Effector CD4-positive, alpha-beta T cell (primary cell): ENCODE measurements at regions not wholly inside any gene's neighbourhood (a gene's known extent, or its start where the extent isn't known, plus 50 kb on each side); places are given as distances from the start of the nearest gene placed in this dataset.
A peak's percentile ranks its signal among the peaks of the same experiment; 100 is the strongest.
"Not testable (repeated sequence)": the region's sequence is repeated elsewhere in the genome, so short reads cannot be mapped to it uniquely, and the experiment has no call there.

Experiments
- DNase-seq: peaks from one replicate; pipeline ENCODE4 v3.0.0-alpha.2; 2020

DNA sequence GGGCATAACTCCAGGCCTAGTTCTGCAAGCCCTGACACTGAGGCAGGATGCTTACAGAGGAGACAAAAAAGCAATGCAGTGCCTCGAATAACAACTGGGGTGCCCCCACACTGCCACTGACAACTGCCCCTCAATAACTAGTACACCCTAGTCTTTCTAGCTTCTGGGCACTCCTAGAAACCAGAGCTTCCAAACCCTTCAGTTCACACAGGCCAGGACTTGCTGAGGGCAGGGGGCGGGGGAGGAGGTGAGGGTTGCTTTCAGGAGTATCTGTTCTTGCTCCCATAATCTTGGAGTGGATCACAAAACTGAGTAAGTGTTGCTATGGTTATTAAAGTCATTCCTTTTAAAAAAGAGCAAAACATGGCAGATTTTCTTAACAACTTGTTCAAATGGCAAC, 333.1 kb downstream of the BCL2L11 start:
- DNase-seq: not testable (repeated sequence)

DNA sequence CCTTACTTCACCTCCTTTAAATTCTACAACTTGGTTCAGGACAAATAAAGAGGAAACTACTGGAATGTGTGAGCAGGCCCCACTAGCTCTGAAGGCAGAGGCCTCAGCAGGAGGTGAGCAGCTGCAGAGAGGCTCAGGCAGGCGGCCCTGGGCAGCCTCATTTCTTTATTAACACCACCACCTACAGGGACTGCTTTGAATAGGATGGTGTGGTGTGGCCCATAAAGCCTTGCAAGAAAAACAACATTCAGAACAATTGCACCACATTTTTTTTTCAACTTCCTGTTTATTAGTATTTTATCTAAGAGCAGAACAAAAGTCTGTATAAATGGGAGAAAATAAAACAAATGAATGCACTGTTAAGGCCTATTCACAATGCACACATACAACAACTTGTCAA, 333.7 kb downstream of the BCL2L11 start:
- DNase-seq: peak; percentile 11

DNA sequence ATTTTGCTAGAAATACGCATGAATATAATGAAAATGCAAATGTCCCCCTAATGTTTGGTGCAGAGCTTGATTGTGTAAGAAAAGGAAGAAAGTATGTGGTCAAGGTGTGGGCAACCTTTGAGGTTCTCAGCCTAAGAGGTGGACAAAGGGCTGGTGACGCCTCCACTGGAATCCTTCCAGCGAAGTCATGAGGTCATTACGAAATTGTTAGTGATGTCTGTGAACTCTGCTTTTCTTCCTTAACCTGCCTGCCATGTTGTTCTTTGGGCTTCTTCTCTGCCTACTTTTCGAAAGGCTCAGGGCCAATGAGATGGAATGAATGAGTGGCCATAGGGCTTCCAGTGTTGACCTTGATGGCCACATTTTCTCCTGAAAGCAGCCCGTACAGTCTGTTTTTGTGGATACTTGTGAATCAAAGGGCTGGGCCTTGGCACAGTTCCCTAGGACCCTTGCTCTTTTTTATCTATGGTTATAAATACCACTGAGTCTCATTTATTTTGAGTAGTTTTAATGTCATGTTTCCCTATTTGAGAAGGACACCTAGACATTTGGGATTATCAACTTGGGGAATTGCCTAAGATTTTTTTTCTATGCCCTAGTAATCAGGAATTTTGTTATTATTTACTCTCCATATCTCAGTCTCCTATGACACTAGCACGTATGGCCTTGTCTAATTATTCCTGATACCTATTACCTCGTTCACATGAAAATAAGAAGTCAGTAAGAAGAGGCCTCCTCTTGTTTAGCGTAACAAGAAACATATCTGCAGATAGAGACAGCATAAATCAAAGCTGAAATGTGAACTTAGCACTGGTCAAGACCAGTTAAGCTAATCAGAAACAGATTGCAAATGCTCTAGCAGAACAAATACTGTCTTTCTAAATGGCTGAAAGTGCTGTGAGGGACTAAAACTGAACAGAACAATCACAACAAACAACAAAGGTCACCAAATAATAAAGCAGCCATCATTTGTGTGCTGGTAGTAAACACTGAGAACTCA, 334.6 kb downstream of the BCL2L11 start:
- DNase-seq: not testable (repeated sequence)

DNA sequence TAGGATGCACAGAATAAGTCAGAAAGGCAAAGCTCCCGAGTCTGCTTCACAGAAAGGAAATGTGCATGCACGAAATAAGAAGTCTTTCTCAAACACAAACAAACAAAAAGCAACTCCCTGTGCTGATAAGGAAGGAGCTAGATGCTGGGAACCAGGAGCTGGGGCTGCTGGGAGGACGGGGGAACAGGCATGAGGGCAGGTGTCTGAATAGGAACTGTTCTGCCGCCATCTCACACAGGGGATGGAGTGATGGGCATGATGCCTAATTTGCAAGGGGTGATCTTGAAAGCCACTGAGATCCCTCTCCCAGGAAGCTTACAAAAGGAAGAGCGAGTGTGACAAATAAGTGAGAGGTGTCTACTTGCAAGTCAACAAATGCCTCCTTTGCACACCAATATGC, 336.5 kb downstream of the BCL2L11 start:
- not testable (repeated sequence) for DNase-seq

DNA sequence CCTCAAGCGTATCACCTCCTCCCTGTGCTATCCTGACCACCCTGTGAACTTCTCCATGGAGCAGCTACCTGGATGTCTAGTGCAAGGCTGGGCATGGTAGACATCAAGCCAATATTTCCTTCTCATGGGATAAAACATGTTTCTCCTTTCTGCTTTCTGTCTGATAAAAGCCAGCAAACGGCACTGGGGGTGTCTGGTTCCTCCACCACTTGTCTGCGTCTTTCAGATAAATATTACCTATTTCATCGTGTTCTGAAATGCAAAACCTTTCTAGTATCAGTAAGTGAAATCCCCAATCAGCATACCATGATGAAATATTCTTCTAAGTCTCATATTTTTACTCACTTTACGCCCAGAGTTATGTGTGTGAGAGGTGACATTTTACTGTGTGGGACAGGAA, 340.2 kb downstream of the BCL2L11 start:
- not testable (repeated sequence) for DNase-seq

DNA sequence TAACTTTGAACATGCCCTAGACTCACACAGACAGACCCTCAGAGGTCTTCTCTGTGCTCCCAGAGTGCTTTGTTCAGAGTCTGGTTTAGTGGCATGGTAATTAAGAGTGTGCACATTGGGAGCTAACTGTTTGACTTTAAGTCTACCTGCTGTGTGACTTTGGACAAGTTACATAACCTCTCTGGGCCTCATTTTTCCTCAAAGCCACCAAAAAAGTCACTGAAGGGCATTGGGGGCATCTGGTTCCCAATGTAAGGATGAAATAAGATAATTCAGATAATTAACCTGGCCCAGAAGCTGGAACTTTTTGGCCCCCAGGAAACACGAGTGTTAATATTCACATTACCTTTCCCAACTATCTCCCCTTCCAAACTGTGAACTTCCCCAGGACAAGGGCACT, 341.1 kb downstream of the BCL2L11 start:
- not testable (repeated sequence) for DNase-seq

DNA sequence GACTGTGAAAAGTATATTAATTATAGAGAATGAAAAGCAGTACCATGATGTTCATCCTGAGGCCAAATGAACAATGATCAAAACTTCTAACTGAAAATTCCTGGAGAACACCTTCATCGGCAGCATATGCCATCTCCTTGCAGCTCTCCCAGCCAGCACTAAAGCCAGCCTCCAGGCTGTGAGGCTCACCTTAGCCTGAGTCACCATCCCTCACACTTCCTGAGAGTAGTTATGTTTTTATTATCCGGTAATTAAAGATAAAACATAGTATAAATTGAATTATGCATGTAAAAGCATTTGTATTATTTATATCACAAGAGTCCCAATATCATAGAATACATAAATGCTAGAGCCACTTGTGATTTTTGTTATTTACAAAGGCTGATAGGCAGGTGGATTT, 341.9 kb downstream of the BCL2L11 start:
- DNase-seq: not testable (repeated sequence)

DNA sequence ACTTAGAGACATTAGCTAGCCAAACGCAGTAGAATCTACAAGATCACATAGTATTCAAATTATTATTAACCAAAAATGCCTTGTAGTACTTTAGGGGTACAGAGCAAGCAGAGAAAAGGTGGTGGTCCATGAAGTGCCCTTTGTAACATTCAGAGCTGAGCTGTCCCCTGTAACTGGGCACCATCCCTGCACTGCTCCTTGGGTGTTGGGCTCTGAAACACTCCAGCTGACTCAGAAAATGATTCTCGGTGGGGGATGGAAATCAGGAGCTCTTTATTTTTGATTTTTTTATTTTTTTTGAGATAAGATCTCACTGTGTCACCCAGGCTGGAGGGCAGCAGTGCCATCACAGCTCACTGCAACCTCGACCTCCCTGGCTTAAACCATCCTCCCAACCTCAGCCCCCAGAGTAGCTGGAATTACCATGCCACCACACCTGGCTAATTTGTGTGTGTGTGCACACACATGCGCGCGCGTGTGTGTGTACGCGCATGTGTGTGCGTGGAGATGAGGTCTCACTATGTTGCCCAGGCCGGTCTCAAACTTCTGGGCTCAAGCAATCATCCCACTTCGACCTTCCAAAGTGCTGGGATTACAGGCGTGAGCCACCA, 342.6 kb downstream of the BCL2L11 start:
- DNase-seq: not testable (repeated sequence)

DNA sequence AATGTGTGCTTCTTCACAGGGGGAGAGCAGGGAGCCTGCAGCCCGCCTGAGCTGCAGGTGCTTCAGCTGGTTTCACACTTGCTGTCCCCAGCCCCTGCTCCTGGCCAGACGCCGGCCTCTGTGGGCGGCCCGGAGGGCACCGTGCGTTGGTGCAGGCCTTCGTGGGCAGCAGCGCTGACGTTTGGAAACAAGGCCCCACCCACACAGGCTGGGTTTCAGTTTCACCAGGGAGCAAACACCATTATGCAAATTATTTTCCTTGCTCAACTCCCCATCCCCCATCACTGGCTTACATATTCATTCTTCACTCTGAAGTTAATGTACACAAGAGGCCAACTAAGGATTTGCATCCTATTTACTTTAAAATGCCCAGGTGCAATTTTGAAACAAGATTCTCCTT, 343.2 kb downstream of the BCL2L11 start:
- DNase-seq: not testable (repeated sequence)

DNA sequence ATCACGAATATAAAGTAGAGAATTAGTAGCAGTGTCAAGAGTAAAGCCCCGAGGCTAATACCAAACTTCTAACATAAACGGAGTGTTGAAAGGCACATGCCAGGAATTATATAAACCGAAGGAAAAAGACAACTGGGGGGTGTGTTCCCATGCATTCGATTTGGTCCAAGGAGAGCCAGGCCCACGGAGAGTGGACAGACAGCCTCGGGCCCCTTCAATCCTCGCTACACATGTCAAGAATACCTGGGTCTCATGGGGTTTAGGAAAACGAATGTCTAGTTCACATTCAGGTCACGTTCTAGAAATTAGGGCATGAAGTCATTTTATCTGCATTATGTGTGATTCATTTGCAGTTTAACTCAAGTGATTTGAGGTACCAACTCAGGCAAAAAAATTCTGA, 343.7 kb downstream of the BCL2L11 start:
- DNase-seq: not testable (repeated sequence)

DNA sequence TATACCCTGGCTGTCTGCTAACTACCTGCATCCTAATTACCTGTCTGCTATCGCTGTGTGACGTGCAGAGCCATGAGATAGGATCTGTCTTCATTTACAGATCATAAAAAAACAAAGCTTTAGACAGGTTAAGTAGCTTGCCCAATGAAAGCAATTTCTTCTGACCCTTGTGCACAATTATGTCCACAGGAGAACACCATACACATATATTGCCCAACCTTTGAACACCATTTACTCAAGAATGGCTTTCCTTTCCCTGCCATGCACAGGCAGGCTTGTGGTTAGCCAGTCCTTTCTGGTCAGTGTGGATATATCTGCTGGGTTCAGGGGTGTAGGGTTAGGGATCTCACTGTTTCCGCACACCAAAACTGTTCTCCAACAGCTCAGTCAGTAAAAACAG, 344.8 kb downstream of the BCL2L11 start:
- not testable (repeated sequence) for DNase-seq

DNA sequence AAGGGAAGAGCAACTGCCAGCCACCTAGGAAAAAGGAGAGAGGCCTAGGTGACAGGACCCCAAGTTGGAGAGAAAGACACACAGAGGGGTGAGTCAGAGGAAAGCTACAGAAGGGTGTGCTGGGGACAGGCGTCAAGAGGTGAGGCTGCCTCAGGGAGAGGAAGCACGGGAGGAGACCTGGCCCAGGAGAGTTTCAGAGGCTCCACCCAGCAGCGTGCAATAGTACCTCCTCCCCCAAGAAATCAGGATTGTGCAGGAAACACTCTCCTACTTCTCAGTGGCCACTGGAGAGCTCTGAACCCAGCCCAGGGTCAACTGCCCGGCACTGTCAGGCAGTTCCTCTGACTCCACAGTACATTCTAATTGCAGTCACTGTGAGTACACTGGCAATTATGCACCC, 346.0 kb downstream of the BCL2L11 start:
- DNase-seq: not testable (repeated sequence)

DNA sequence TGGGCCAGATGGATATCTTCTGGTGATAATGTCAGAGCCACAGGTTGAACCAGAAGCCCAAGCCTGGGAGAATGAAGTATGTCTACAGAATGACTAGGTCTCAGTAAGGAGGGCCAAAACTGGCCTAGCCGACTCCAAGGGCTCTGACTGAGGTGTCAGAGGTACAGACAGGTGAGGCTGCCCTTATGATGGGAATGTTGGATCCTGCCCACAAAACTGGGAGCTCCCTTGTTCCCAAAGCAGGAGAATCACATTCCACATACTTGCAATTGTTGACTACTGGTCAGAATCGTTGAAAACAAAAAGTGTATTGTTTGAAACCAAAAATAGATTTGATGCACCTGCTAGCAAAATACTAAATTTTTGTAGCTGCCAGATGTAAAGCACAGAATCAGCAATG, 350.2 kb downstream of the BCL2L11 start:
- DNase-seq: not testable (repeated sequence)

DNA sequence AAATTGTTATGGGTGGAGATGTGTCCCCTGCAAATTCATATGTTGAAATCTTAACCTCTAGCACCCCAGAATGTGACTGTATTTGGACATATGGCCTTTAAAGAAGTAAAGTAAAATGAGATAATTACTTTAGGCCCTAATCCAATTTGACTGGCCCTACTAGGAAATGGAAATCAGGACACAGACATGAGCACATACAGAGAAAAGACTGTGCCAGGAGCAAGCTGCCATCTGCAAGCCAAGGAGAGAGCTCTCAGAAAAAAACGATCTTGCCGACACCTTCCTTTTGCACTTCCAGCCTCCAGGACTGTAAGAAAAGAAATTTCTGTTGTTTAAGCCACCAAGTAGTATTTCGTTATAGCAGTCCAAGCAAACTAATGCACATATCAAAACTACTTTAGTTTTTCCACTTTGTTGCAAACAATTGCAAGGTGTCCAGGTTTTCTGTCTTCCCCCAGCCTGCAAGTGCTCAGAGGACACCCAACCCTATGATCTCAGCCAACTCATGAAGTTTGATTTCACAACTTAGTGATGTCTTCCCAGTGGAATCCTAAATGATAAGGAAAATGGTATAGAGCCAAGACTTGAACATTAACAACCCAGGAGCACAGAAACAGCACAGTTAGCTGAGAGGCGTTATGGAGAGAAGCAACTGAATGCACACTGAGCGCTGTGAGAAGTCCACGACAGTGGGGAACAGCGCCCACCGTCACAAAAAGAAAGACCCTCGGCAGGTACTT, 351.2 kb downstream of the BCL2L11 start:
- DNase-seq: not testable (repeated sequence)

DNA sequence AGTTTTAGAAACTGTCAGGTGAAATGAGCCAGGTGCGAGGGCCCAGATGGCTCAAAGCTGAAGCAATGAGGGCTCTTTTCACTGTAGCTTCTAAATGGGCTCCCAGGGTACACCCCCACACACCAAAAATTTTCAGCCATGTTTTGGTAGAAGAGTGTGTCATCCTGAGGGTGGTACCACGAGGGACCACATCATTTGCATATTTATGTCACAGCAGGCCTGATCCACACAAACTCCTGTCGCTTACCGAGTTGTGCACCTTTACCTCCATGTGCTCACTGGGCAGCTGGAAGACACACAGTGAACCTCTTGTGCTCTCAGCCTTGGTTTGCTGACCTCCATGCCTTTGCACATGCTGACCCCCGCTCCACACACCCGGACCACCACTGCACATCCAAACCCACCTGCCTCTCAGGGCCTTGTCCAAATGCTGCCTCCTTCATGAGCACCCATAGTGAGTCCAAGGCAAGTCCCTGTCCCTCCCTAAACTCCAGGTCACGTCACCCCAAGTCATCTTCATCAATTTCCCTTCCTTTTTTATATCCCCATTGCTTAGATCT, 352.2 kb downstream of the BCL2L11 start:
- DNase-seq: not testable (repeated sequence)

DNA sequence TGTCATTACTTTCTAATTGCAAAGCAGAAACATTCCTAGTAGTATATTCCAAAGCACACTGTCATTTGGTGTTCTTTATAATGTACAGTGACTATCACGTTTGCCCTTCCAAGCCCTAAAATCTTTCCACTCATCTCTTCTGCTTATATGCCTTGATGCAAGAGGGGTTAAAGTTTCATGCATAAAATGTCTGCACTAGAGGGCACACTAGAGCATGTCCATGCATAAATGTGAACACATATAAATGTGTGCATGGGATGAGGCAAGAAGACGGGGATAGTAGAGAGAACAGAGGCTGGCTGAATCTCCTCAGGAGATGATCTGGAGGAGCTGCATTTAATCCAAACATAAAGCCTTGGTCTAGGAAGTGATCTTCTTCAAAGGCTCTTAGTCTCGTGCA, 352.8 kb downstream of the BCL2L11 start:
- not testable (repeated sequence) for DNase-seq

DNA sequence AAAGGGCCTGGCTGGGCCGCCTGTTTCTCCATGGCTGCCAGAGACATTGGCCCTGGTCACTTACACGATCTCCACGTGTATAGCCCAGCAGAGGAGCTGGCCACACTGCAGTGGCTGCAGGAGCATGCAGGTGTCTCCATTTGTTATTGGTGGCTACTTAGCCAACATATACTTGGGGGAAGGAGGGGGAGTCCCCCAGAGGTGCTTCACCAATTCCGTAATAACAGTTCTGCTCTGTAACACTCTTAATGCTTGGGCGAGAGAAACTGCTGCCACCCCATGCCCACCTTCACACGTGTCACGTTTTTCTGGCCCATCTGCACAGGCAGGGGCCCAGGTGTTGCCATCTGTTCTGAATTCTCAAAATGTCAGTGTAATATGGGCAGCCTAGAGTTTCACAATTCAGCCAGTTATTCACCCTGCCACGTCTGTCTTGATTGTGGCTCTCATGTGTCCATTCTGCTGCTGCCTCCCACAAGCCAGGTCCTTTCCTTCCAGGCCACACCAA, 353.5 kb downstream of the BCL2L11 start:
- DNase-seq: not testable (repeated sequence)

DNA sequence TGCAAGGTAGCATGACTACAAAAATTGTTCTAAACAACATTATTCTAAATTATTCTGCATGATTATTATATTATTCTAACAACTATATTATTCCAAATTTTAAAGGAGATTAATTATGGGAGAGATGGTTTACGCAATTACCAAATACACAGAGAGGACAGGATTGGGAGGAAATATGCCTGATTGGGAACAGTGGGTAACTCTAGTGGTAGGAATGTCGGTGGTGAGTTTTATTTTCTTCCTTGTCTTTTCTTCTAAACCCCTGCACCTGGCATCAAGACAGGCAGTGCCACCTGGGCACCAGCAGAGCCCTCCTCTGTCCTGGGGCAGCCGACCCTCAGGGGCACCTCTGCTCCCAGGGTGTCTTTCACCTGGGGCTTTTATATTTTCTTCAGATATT, 357.6 kb downstream of the BCL2L11 start:
- not testable (repeated sequence) for DNase-seq

DNA sequence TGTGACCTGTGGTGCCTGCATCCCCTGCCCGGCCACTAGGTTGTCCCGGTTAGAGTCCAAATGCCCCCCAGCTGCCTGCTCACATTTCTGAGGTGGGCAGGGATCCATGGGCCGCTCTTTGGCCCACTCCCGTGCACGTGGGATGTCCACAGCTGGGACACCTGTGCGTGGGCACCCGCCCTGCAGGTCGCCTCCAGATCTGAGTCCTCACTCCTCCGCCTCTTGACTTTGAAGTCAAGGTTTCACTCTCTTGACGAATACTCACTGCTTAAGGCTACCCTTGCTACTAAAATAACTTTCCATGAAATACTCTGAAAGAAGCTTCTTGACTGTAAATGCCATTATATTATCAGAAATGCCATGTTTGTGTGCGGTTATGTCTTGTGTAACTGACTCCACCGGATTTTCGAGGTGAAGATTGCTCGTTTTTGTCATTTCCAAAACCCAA, 358.2 kb downstream of the BCL2L11 start:
- not testable (repeated sequence) for DNase-seq

DNA sequence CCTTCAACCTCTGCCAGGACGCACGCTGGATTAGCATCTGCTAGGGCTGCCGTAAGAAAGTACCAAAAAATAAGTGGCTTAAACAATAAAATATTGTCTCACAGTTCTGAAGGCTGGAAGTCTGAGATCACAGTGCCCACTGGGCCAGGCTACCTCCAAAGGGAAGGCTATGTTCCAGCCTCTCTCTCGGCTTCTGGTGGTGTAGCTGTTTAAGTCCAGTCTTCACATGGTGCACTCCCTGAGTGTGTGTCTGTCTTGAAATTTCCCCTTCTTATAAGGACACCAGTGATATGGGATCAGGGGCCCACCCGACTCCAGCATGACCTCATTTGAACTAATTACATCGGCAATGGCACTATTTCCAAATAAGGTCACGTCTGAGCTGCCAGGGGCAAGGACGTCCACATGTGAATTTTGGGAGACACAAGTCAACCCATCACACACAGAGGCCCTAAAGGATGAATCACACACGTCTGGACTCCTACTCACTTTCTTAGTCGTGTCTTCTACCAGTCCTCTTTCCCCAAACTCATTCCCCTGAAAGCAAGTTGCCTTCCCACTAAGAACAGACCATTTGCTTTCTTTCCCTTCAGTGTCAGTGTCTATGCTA, 359.4 kb downstream of the BCL2L11 start:
- DNase-seq: not testable (repeated sequence)

DNA sequence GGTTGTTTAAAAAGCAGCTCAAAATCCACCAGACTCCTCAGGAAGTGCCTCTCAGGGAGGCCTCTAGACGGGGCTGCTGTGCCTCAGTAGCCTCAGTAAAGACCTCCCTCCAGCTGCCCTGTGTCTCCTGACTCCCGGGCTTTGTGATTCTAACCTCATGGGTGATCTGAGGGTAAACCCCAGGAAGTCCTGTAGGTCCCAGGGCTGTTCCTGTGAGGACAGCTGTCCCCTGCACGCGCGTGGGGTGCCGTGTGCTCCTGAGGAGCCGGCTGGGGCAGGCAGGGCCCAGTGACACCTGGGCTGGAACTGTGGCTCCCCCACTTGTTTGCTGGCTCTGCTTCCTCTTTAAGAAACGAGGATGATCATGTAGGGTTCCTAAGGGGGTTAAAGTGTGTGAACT, 359.9 kb downstream of the BCL2L11 start:
- DNase-seq: not testable (repeated sequence)

DNA sequence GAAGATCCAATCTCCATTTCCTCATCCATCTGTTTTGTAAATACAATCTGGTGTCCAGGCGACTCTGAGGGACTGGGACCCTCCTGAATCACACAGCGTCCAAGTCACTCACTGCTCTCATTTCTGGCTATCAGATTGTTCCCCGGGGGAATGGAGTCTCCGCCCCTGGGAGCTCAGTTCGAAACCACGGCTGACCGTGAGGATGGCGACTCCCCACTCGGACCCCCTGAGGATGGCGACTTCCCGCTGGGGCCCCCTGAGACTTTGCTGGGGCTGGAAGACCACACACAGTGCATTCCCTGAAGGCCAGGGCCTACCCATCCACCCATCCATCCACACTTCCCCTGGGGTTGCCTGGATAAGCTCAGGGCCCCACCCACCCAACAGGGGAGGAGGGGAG, 360.5 kb downstream of the BCL2L11 start:
- DNase-seq: not testable (repeated sequence)
